ENCODE measurements at regions not wholly inside any gene's neighbourhood (a gene's known extent, or its start where the extent isn't known, plus 50 kb on each side); places are given as distances from the start of the nearest gene placed in this dataset.

DNA sequence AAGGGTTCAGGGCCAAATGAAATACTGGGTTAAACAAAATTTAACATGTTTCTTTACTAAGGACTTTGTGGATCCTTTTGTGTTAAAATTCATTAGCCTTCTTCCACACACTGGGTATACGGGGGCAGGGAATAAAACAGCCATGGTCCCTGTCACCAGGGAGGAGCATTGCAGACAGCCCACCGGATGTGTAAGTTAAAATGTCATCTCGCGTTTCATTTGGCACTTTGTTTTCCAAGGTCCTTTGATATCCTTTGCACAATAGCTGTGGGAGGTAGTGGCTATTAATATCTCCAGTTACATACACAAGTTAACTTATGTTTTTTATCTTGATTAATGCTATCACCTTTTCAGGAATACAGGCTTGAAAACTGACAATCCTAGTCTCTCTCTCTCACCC is 172.7 kb downstream of the BARHL2 start:
- H3K4me1 ChIP-seq: no peaks in the 10 kb centered on the region
- H3K4me3 ChIP-seq: no peak overlapping the region
- no peak for TF ChIP-seq CTCF (IDR thresholded peaks at IDR 0.05)
- no peaks in the 10 kb centered on the region for H3K36me3 ChIP-seq
- no peak overlapping the region for H3K27ac ChIP-seq
- no peaks in the 10 kb centered on the region for H3K9me3 ChIP-seq
- intact Hi-C loops (cut with DNase I): no loop called here
- H3K27me3 ChIP-seq (ENCODE audit: low read depth): no peaks in the 10 kb centered on the region
- DNase-seq: no peak
- ATAC-seq: no peak

DNA sequence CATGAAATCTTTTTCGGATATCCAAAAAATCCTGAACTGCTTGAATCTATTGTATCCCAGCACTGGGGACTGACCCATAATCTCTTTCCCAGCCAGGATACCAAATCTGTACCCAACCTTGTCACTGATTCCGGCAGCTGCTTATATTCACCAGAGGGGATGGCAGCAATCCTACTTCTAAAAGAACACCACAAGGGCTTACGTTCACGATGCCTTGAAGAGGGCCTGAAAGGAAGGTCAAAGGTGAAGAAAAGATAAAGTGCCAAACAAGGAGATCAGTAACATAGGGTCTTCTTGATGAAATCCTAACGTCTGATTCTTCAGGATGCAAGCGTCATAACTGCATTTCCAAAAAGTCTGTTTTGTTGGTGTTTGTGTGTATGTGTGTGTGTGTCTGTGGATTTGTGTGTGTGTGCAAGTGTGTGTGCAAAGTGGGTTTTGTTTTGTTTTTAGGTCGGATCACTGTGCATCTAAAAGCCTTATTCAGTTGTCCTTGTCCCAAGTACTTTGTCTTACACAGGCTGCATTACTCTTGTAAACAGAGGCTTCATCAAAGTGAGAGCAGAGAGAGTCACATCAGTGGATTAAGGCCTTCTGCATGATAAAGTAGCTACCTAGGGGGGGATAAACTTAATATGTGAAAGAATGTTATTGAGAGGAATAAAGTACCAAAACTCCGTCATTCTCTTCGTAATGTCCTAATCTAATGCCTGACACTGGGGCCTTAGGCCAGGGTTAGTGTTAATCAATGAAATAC is 179.3 kb downstream of the BARHL2 start:
- Histone ChIP-seq H3K27ac (no peak overlapping the region), H3K9me3 (no peaks in the 10 kb centered on the region), H3K36me3 (no peaks in the 10 kb centered on the region), H3K4me3 (no peak overlapping the region), H3K27me3 (ENCODE audit: low read depth) (peaks cover 3% of the 10 kb centered on the region), H3K4me1 (no peaks in the 10 kb centered on the region)
- no peak for TF ChIP-seq CTCF (IDR thresholded peaks at IDR 0.05)
- no peak for ATAC-seq
- DNase-seq: no peak
- intact Hi-C loops (cut with DNase I): no loop called here

DNA sequence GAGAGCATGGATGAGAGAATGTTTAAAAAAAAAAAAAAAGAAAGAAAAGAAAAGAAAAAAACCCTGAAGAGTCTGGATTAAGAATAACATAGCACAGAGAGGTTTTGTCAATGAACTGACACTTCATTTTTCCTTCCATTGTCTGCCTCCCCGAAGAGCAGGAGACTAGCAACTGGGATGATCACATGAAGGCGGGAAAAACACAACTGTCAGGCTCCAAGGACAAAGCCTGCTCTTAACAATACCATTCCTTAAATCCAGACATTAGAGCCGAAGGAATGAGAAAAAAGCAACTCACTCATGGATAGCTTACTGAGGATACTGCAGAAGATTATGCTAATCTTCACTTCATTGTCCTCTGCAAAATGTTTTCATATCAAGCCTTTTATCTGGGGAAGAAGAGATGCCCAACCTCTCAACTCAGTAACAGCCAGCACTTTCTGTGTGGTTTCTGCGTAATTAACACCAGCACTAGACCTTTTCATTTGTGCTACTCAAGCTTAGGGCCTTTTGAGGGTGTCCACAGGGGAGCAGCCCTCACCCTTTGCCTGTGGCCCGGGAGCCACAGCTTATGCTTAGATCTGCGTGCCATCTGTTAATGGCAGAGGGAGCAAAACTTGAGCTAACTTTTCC is 182.3 kb downstream of the BARHL2 start:
- ATAC-seq (no peak), DNase-seq (no peak)
- TF ChIP-seq CTCF (IDR thresholded peaks at IDR 0.05): no peak
- H3K27me3 ChIP-seq (ENCODE audit: low read depth): peaks cover 3% of the 10 kb centered on the region
- H3K27ac ChIP-seq: no peak overlapping the region
- H3K9me3 ChIP-seq: no peaks in the 10 kb centered on the region
- H3K36me3 ChIP-seq: no peaks in the 10 kb centered on the region
- no peak overlapping the region for H3K4me3 ChIP-seq
- intact Hi-C loops (cut with DNase I): no loop called here
- no peaks in the 10 kb centered on the region for H3K4me1 ChIP-seq

DNA sequence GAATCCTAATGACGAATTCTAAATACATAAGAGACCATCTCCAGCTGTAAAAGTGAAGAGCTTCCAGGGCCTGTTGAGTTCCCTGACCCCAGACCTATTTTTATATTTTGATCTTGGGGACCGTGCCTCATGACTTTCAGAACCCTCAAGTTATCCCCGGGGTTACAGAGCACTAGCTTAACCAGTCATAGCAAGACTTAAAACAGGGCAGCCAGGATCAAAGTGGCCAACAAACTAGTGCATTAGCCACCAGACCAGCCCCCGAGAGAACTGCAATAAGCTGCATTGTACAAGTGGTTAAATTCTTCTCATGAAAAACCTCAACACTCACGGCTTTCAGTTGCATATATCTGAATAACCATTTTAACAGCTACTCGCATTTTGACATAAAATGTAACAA is 183.0 kb downstream of the BARHL2 start:
- no peak for DNase-seq
- intact Hi-C loops (cut with DNase I): no loop called here
- no peak for TF ChIP-seq CTCF (IDR thresholded peaks at IDR 0.05)
- ATAC-seq: no peak
- Histone ChIP-seq H3K4me1 (no peaks in the 10 kb centered on the region), H3K27me3 (ENCODE audit: low read depth) (peaks cover 3% of the 10 kb centered on the region), H3K36me3 (no peaks in the 10 kb centered on the region), H3K27ac (no peak overlapping the region), H3K9me3 (no peaks in the 10 kb centered on the region), H3K4me3 (no peak overlapping the region)

DNA sequence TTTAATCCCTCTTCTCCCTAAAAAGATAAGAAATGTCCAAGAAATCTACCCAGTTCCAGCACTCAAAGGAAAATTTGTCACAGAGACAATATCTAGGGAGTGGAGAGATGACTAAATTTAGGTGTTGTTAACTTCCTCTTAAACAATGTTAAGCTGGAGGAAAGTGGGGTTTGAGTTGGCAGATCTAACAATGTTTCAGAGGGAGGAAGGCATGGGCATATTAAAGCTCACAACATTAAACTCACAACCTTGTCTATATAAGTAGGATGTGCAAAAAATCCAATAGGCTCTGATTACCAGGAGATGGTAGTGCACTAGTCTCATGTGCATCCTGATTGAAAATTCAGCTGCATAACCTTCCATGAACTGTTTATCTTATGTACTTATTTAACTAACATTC is 190.1 kb downstream of the BARHL2 start:
- no peaks in the 10 kb centered on the region for H3K36me3 ChIP-seq
- peaks cover 3% of the 10 kb centered on the region for H3K9me3 ChIP-seq
- H3K4me1 ChIP-seq: no peaks in the 10 kb centered on the region
- no peak overlapping the region for H3K4me3 ChIP-seq
- H3K27me3 ChIP-seq (ENCODE audit: low read depth): no peaks in the 10 kb centered on the region
- no peak for DNase-seq
- no peak for ATAC-seq
- no peak for TF ChIP-seq CTCF (IDR thresholded peaks at IDR 0.05)
- intact Hi-C loops (cut with DNase I): no loop called here
- no peak overlapping the region for H3K27ac ChIP-seq
